ENCODE measurements at regions not wholly inside any gene's neighbourhood (a gene's known extent, or its start where the extent isn't known, plus 50 kb on each side); places are given as distances from the start of the nearest gene placed in this dataset.

DNA sequence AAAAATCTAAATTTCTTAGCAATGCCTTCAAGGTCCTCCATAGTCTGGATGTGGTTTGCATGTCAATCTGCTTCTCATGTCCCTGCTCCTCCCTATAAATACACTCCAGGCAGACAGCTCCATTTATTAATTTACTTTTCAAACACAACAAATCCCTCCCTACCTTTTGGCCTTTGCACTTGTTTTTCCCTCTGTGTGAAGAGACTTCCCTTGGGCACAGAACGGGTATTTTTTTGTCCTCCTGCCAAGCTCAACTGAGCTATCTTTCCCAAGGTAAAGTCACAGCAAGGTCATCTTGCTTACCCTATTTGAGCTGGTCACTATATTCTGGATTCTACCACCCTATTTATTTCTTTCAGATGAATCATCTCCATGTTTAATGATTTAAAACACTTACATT is 159.6 kb upstream of the ANKH start:
- Histone ChIP-seq H3K36me3 (no peaks in the 10 kb centered on the region), H3K27ac (no peak overlapping the region), H3K4me1 (no peaks in the 10 kb centered on the region), H3K27me3 (peaks cover 16% of the 10 kb centered on the region), H3K9me3 (no peaks in the 10 kb centered on the region), H3K4me3 (no peak overlapping the region)
- WGBS, 2 donors (ENCODE audit: low coverage in 1 of 2) = 47 to 50% methylated on average over 1 of the region's 1 CpG
- TF ChIP-seq POLR2A (IDR thresholded peaks at IDR 0.05) = no peak
- no peak for TF ChIP-seq POLR2AphosphoS5 (IDR thresholded peaks at IDR 0.05)
- ATAC-seq = no peak

DNA sequence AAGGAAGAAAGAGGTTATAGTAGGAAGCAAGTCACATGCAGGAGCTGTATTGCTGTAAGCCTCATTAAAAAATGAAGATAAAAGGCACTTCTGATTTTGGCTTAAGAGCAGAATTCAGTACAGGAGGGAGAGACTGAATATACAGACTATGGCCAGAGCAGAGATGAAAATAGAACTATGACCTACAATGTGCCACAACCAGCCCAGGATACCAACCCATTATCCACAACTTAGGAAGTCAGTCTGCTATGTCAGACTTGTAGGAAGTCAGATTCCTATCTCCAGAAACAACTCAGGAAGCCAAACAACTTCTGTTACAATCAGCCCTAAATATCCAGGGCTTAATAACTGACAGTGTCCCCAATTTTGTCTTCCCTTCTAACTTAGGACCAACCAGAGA is 156.2 kb upstream of the ANKH start:
- Histone ChIP-seq H3K9me3 (no peaks in the 10 kb centered on the region), H3K27ac (no peak overlapping the region), H3K4me3 (no peak overlapping the region), H3K27me3 (peaks cover 16% of the 10 kb centered on the region), H3K4me1 (no peaks in the 10 kb centered on the region), H3K36me3 (no peaks in the 10 kb centered on the region)
- no peak for ATAC-seq
- TF ChIP-seq EP300 (IDR thresholded peaks at IDR 0.05) (no peak), POLR2AphosphoS5 (IDR thresholded peaks at IDR 0.05) (no peak), POLR2A (IDR thresholded peaks at IDR 0.05) (no peak)
- TF ChIP-seq, protein P1, sequence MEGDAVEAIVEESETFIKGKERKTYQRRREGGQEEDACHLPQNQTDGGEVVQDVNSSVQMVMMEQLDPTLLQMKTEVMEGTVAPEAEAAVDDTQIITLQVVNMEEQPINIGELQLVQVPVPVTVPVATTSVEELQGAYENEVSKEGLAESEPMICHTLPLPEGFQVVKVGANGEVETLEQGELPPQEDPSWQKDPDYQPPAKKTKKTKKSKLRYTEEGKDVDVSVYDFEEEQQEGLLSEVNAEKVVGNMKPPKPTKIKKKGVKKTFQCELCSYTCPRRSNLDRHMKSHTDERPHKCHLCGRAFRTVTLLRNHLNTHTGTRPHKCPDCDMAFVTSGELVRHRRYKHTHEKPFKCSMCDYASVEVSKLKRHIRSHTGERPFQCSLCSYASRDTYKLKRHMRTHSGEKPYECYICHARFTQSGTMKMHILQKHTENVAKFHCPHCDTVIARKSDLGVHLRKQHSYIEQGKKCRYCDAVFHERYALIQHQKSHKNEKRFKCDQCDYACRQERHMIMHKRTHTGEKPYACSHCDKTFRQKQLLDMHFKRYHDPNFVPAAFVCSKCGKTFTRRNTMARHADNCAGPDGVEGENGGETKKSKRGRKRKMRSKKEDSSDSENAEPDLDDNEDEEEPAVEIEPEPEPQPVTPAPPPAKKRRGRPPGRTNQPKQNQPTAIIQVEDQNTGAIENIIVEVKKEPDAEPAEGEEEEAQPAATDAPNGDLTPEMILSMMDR (IDR thresholded peaks at IDR 0.05) = no peak

DNA sequence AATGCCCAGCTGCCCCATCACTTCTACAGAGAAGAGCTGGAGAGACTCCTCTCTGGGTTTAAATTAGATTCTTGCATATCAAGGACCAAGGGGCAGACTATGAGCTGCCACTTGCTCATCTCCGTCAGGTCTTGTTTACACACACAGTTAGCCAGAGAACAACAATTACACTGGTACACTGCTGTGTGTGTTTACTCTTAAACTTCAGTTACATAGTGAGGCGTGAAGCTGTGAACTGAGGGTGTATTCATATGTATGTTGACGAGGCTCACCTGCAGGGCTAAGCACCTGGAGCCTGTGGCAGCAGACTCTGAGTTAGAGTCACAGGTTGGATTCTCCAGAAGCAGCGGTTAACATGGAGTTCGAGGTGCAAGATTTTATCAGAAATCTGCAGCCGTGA is 155.4 kb upstream of the ANKH start:
- Histone ChIP-seq H3K4me1 (no peaks in the 10 kb centered on the region), H3K27ac (no peak overlapping the region), H3K9me3 (no peaks in the 10 kb centered on the region), H3K27me3 (peaks cover 16% of the 10 kb centered on the region), H3K36me3 (no peaks in the 10 kb centered on the region), H3K4me3 (no peak overlapping the region)
- WGBS, 2 donors (ENCODE audit: low coverage in 1 of 2) = 65 to 67% methylated on average over 5 to 6 of the region's 6 CpGs
- ATAC-seq = no peak
- no peak for TF ChIP-seq EP300 (IDR thresholded peaks at IDR 0.05)
- no peak for TF ChIP-seq POLR2A (IDR thresholded peaks at IDR 0.05)
- TF ChIP-seq, protein P1 (IDR thresholded peaks at IDR 0.05) = no peak
- no peak for TF ChIP-seq POLR2AphosphoS5 (IDR thresholded peaks at IDR 0.05)

DNA sequence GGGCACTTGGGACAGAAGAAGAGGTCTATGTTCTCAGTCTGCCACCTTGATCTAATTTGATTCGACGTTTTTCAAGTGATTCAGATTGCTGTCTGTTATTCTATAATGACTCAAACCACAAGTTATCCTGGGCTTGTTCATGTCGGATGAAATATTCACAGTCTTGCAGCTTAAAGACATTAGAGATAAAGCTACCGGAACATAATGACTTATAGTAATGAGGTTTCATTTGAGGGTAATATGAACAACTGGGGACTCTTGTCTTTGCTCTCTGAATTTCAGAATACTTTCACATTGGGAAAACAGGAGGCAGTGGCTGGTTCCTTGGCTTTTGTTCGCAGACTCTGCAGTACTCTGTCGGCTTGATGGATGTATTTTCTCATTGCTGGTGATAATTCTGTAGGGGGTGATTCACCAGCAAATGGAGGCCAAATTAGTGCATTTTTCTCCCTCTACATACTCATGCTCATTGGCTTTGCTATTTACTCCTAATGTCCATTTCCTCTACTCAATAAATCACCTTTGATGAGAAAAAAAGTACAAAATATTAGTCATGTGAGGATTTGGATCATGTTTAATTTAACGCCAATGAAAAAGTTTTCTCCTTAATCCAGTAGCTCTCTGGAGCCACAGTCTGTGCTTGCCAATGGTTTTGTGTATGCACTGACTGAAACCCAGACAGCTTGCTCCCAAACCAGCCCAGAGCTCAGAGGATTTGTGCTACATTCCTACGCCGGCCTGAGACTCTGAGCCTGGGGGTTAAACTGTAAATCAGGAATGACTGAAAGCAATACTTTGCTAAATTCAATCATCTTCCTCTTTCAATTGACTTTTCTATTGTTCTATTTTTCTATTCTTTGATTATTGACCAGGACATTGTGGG is 154.7 kb upstream of the ANKH start:
- no peaks in the 10 kb centered on the region for H3K4me1 ChIP-seq
- no peak overlapping the region for H3K4me3 ChIP-seq
- WGBS, 2 donors (ENCODE audit: low coverage in 1 of 2) = 32 to 65% methylated on average over 7 to 8 of the region's 9 CpGs
- TF ChIP-seq, protein P1 (IDR thresholded peaks at IDR 0.05) = no peak
- peak; percentile 22 for TF ChIP-seq POLR2AphosphoS5 (IDR thresholded peaks at IDR 0.05)
- TF ChIP-seq POLR2A (IDR thresholded peaks at IDR 0.05) = no peak
- TF ChIP-seq EP300 (IDR thresholded peaks at IDR 0.05) = no peak
- H3K27ac ChIP-seq = no peak overlapping the region
- ATAC-seq = no peak
- peaks cover 16% of the 10 kb centered on the region for H3K27me3 ChIP-seq
- H3K36me3 ChIP-seq = no peaks in the 10 kb centered on the region
- H3K9me3 ChIP-seq = no peaks in the 10 kb centered on the region

DNA sequence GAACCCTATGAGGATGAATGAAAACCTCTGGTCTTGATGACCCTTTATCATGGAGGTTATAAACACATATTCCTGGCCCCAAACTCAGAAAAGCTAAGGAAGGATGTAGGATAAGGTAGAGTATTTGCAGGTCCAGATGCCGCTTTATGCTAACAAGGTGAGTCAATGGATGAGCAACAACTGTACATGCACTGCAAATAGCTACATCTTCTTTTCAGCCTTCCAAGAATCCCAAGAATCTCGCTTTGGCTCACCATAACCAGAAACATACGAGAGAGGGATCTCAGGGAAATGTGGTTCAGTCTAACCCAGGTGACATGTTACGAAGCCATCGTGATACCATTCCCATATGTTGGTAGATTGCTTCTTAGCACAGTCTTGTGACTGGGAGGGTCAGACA is 152.3 kb upstream of the ANKH start:
- H3K36me3 ChIP-seq = no peaks in the 10 kb centered on the region
- peaks cover 8% of the 10 kb centered on the region for H3K27me3 ChIP-seq
- ATAC-seq = no peak
- H3K4me3 ChIP-seq = no peak overlapping the region
- TF ChIP-seq POLR2A (IDR thresholded peaks at IDR 0.05) (no peak), POLR2AphosphoS5 (IDR thresholded peaks at IDR 0.05) (no peak), EP300 (IDR thresholded peaks at IDR 0.05) (no peak)
- TF ChIP-seq, protein P1 (IDR thresholded peaks at IDR 0.05) = no peak
- 86 to 93% methylated on average over 4 to 5 of the region's 5 CpGs for WGBS, 2 donors (ENCODE audit: low coverage in 1 of 2)
- no peaks in the 10 kb centered on the region for H3K4me1 ChIP-seq
- H3K27ac ChIP-seq = no peak overlapping the region
- no peaks in the 10 kb centered on the region for H3K9me3 ChIP-seq
